Neural cell (in vitro differentiated cells): ENCODE measurements at regions not wholly inside any gene's neighbourhood (a gene's known extent, or its start where the extent isn't known, plus 50 kb on each side); places are given as distances from the start of the nearest gene placed in this dataset.

Source experiments
- CTCF ChIP-seq: fragments of 450-650 bp; IDR thresholded peaks from 2 replicates; pipeline ENCODE4 v1.5.1; 2014; ENCODE audit warnings: antibody characterized with exemption, mild to moderate bottlenecking, moderate library complexity; ENCODE audit not compliant: poor library complexity, severe bottlenecking
- EP300 ChIP-seq: fragments of 450-650 bp; conservative IDR thresholded peaks from 2 replicates; pipeline ENCODE4 v1.6.1; 2014; ENCODE audit warnings: antibody characterized with exemption, mild to moderate bottlenecking, moderate library complexity; ENCODE audit not compliant: poor library complexity, severe bottlenecking
- EZH2 ChIP-seq: fragments of 200-600, 300-800 bp; shearing (Covaris generic), sonication (generic); IDR thresholded peaks from 2 replicates; pipeline ENCODE4 v1.6.1; 2014; ENCODE audit warnings: antibody characterized with exemption, low read length, borderline replicate concordance, mild to moderate bottlenecking; ENCODE audit not compliant: insufficient read depth, poor library complexity, severe bottlenecking
- POLR2AphosphoS5 ChIP-seq: IDR thresholded peaks from 2 replicates; pipeline ENCODE4 v1.6.1; 2012
- RAD21 ChIP-seq: fragments of 450-650 bp; conservative IDR thresholded peaks from 2 replicates; pipeline ENCODE4 v1.6.1; 2014; ENCODE audit warnings: antibody characterized with exemption, mild to moderate bottlenecking, moderate library complexity
- SMC3 ChIP-seq: fragments of 450-650 bp; conservative IDR thresholded peaks from 2 replicates; pipeline ENCODE4 v1.6.1; 2014; ENCODE audit warnings: antibody characterized with exemption, mild to moderate bottlenecking, moderate library complexity; ENCODE audit not compliant: poor library complexity

- TF ChIP-seq POLR2AphosphoS5 = no peak
- no peak for TF ChIP-seq CTCF
- TF ChIP-seq EZH2 = no peak
- TF ChIP-seq EP300 = no peak
- no peak for TF ChIP-seq RAD21
- no peak for TF ChIP-seq SMC3
These were observed 257.8 kb upstream of the B3GAT1 start for GRCh38 chr11:134669796-134670195.
